ENCODE measurements at regions not wholly inside any gene's neighbourhood (a gene's known extent, or its start where the extent isn't known, plus 50 kb on each side); places are given as distances from the start of the nearest gene placed in this dataset.

GRCh38 chr19:33946535-33947264, 150.0 kb downstream of the KCTD15 start:
- no peak overlapping the region for H3K9ac ChIP-seq (ENCODE audit: low read length)
- no peak overlapping the region for H2BK15ac ChIP-seq (ENCODE audit: low read depth, poor library complexity, severe bottlenecking)
- no peak overlapping the region for H2BK120ac ChIP-seq (ENCODE audit: low read depth, low read length)
- H3K4me3 ChIP-seq (ENCODE audit: insufficient read depth in 1 of 2, low read depth in 1 of 2, low read length in 2 of 2): no peak overlapping the region
- no peak overlapping the region for H4K8ac ChIP-seq (ENCODE audit: low read length)
- no peak overlapping the region for H3K27ac ChIP-seq (ENCODE audit: low read length, poor library complexity, severe bottlenecking)
- no peaks in the 10 kb centered on the region for H3K36me3 ChIP-seq (ENCODE audit: control insufficient read depth in 1 of 2, insufficient read depth in 2 of 2, low read depth in 1 of 2, low read length in 2 of 2)
- no peak overlapping the region for H3K4me2 ChIP-seq (ENCODE audit: low read length, poor library complexity, severe bottlenecking)
- 60% methylated on average over 5 of the region's 6 CpGs for WGBS
- H3K18ac ChIP-seq (ENCODE audit: low read depth in 1 of 2, low read length in 2 of 2): no peak overlapping the region
- no peak for DNase-seq
- no peak overlapping the region for H3K4ac ChIP-seq (ENCODE audit: low read depth in 1 of 2, low read length in 2 of 2)
- no peaks in the 10 kb centered on the region for H3K79me1 ChIP-seq (replicated peaks; ENCODE audit: low read length, poor library complexity, severe bottlenecking)
- no peak overlapping the region for H2BK5ac ChIP-seq (ENCODE audit: low read depth, low read length, poor library complexity, severe bottlenecking)
- H3K4me1 ChIP-seq (ENCODE audit: control insufficient read depth, insufficient read depth, low read depth, low read length): no peaks in the 10 kb centered on the region
- no peak overlapping the region for H2AFZ ChIP-seq (ENCODE audit: low read depth, low read length)
- H4K91ac ChIP-seq (ENCODE audit: low read length): no peak overlapping the region
- H2BK12ac ChIP-seq (ENCODE audit: low read length in 2 of 2): no peak overlapping the region
- H3K27me3 ChIP-seq (ENCODE audit: control insufficient read depth in 1 of 2, insufficient read depth in 1 of 2, low read length in 2 of 2): no peaks in the 10 kb centered on the region
- H3K9me3 ChIP-seq (ENCODE audit: control insufficient read depth, low read length): peaks cover 3% of the 10 kb centered on the region
- no peak overlapping the region for H3K14ac ChIP-seq (ENCODE audit: low read length in 2 of 2)
- H3K23ac ChIP-seq (ENCODE audit: low read length in 2 of 2): no peak overlapping the region
- no peak overlapping the region for H2AK5ac ChIP-seq (ENCODE audit: low read length, severe bottlenecking)

- Histone ChIP-seq H2BK15ac (ENCODE audit: low read depth, poor library complexity, severe bottlenecking) (no peak overlapping the region), H3K4ac (ENCODE audit: low read depth in 1 of 2, low read length in 2 of 2) (no peak overlapping the region), H3K79me1 (replicated peaks; ENCODE audit: low read length, poor library complexity, severe bottlenecking) (no peaks in the 10 kb centered on the region), H4K8ac (ENCODE audit: low read length) (no peak overlapping the region), H3K9ac (ENCODE audit: low read length) (no peak overlapping the region), H3K9me3 (ENCODE audit: control insufficient read depth, low read length) (peaks cover 3% of the 10 kb centered on the region), H3K23ac (ENCODE audit: low read length in 2 of 2) (no peak overlapping the region), H2BK12ac (ENCODE audit: low read length in 2 of 2) (no peak overlapping the region), H2BK120ac (ENCODE audit: low read depth, low read length) (no peak overlapping the region), H2BK5ac (ENCODE audit: low read depth, low read length, poor library complexity, severe bottlenecking) (no peak overlapping the region), H3K27ac (ENCODE audit: low read length, poor library complexity, severe bottlenecking) (no peak overlapping the region), H3K4me1 (ENCODE audit: control insufficient read depth, insufficient read depth, low read depth, low read length) (no peaks in the 10 kb centered on the region), H3K14ac (ENCODE audit: low read length in 2 of 2) (no peak overlapping the region), H2AK5ac (ENCODE audit: low read length, severe bottlenecking) (no peak overlapping the region), H3K36me3 (ENCODE audit: control insufficient read depth in 1 of 2, insufficient read depth in 2 of 2, low read depth in 1 of 2, low read length in 2 of 2) (no peaks in the 10 kb centered on the region), H2AFZ (ENCODE audit: low read depth, low read length) (no peak overlapping the region), H3K4me2 (ENCODE audit: low read length, poor library complexity, severe bottlenecking) (no peak overlapping the region), H3K4me3 (ENCODE audit: insufficient read depth in 1 of 2, low read depth in 1 of 2, low read length in 2 of 2) (no peak overlapping the region), H3K18ac (ENCODE audit: low read depth in 1 of 2, low read length in 2 of 2) (no peak overlapping the region), H4K91ac (ENCODE audit: low read length) (no peak overlapping the region), H3K27me3 (ENCODE audit: control insufficient read depth in 1 of 2, insufficient read depth in 1 of 2, low read length in 2 of 2) (no peaks in the 10 kb centered on the region)
- no peak for DNase-seq
- WGBS: 48% methylated on average over 5 of the region's 5 CpGs
These were observed 150.7 kb downstream of the KCTD15 start for GRCh38 chr19:33947265-33947964.

GRCh38 chr19:33948651-33949335, 152.1 kb downstream of the KCTD15 start:
- Histone ChIP-seq H4K8ac (ENCODE audit: low read length) (no peak overlapping the region), H2BK120ac (ENCODE audit: low read depth, low read length) (no peak overlapping the region), H3K36me3 (ENCODE audit: control insufficient read depth in 1 of 2, insufficient read depth in 2 of 2, low read depth in 1 of 2, low read length in 2 of 2) (no peaks in the 10 kb centered on the region), H3K27me3 (ENCODE audit: control insufficient read depth in 1 of 2, insufficient read depth in 1 of 2, low read length in 2 of 2) (peaks cover 0 to 2% of the 10 kb centered on the region in 2 experiments), H2BK15ac (ENCODE audit: low read depth, poor library complexity, severe bottlenecking) (no peak overlapping the region), H3K4me1 (ENCODE audit: control insufficient read depth, insufficient read depth, low read depth, low read length) (no peaks in the 10 kb centered on the region), H3K4me2 (ENCODE audit: low read length, poor library complexity, severe bottlenecking) (no peak overlapping the region), H3K4ac (ENCODE audit: low read depth in 1 of 2, low read length in 2 of 2) (no peak overlapping the region), H3K14ac (ENCODE audit: low read length in 2 of 2) (no peak overlapping the region), H3K18ac (ENCODE audit: low read depth in 1 of 2, low read length in 2 of 2) (no peak overlapping the region), H2AFZ (ENCODE audit: low read depth, low read length) (no peak overlapping the region), H3K4me3 (ENCODE audit: insufficient read depth in 1 of 2, low read depth in 1 of 2, low read length in 2 of 2) (no peak overlapping the region), H3K27ac (ENCODE audit: low read length, poor library complexity, severe bottlenecking) (no peak overlapping the region), H2AK5ac (ENCODE audit: low read length, severe bottlenecking) (no peak overlapping the region), H3K9ac (ENCODE audit: low read length) (no peak overlapping the region), H4K91ac (ENCODE audit: low read length) (no peak overlapping the region), H2BK5ac (ENCODE audit: low read depth, low read length, poor library complexity, severe bottlenecking) (no peak overlapping the region), H3K23ac (ENCODE audit: low read length in 2 of 2) (no peak overlapping the region), H3K9me3 (ENCODE audit: control insufficient read depth, low read length) (peaks cover 3% of the 10 kb centered on the region), H3K79me1 (replicated peaks; ENCODE audit: low read length, poor library complexity, severe bottlenecking) (no peaks in the 10 kb centered on the region), H2BK12ac (ENCODE audit: low read length in 2 of 2) (no peak overlapping the region)
- WGBS: 57% methylated on average over 8 of the region's 8 CpGs
- DNase-seq: no peak

GRCh38 chr19:33950091-33950750, 153.6 kb downstream of the KCTD15 start:
- Histone ChIP-seq H3K4ac (ENCODE audit: low read depth in 1 of 2, low read length in 2 of 2) (no peak overlapping the region), H4K91ac (ENCODE audit: low read length) (no peak overlapping the region), H3K79me1 (replicated peaks; ENCODE audit: low read length, poor library complexity, severe bottlenecking) (no peaks in the 10 kb centered on the region), H3K14ac (ENCODE audit: low read length in 2 of 2) (no peak overlapping the region), H2BK15ac (ENCODE audit: low read depth, poor library complexity, severe bottlenecking) (no peak overlapping the region), H3K27ac (ENCODE audit: low read length, poor library complexity, severe bottlenecking) (no peak overlapping the region), H2AFZ (ENCODE audit: low read depth, low read length) (no peak overlapping the region), H2BK120ac (ENCODE audit: low read depth, low read length) (no peak overlapping the region), H3K4me2 (ENCODE audit: low read length, poor library complexity, severe bottlenecking) (no peak overlapping the region), H3K27me3 (ENCODE audit: control insufficient read depth in 1 of 2, insufficient read depth in 1 of 2, low read length in 2 of 2) (peaks cover 0 to 5% of the 10 kb centered on the region in 2 experiments), H2AK5ac (ENCODE audit: low read length, severe bottlenecking) (no peak overlapping the region), H3K9me3 (ENCODE audit: control insufficient read depth, low read length) (no peaks in the 10 kb centered on the region), H4K8ac (ENCODE audit: low read length) (no peak overlapping the region), H3K23ac (ENCODE audit: low read length in 2 of 2) (no peak overlapping the region), H3K36me3 (ENCODE audit: control insufficient read depth in 1 of 2, insufficient read depth in 2 of 2, low read depth in 1 of 2, low read length in 2 of 2) (no peaks in the 10 kb centered on the region), H3K4me1 (ENCODE audit: control insufficient read depth, insufficient read depth, low read depth, low read length) (no peaks in the 10 kb centered on the region), H3K9ac (ENCODE audit: low read length) (no peak overlapping the region), H2BK5ac (ENCODE audit: low read depth, low read length, poor library complexity, severe bottlenecking) (no peak overlapping the region), H2BK12ac (ENCODE audit: low read length in 2 of 2) (no peak overlapping the region), H3K18ac (ENCODE audit: low read depth in 1 of 2, low read length in 2 of 2) (no peak overlapping the region), H3K4me3 (ENCODE audit: insufficient read depth in 1 of 2, low read depth in 1 of 2, low read length in 2 of 2) (no peak overlapping the region)
- no peak for DNase-seq
- WGBS: 74% methylated on average over 16 of the region's 17 CpGs

Data from mesenchymal stem cell (in vitro differentiated cells and primary cell).